OCI-LY1 (cell line): ENCODE measurements at regions not wholly inside any gene's neighbourhood (a gene's known extent, or its start where the extent isn't known, plus 50 kb on each side); places are given as distances from the start of the nearest gene placed in this dataset.

ENCODE experiments used
- H2AFZ ChIP-seq: fragments of 200-600 bp; sonication (generic), shearing (Covaris generic); 2 replicates; pipeline ENCODE4 v1.6.0; 2014; ENCODE audit warnings: antibody characterized with exemption, mild to moderate bottlenecking, low read length
- H3F3A ChIP-seq: fragments of 200-600 bp; sonication (generic), shearing (Covaris generic); 2 replicates; pipeline ENCODE4 v1.6.0; 2014; ENCODE audit warnings: mild to moderate bottlenecking, antibody characterized with exemption, low read length, moderate library complexity; ENCODE audit not compliant: insufficient read depth
- H3K27ac ChIP-seq: fragments of 200-600 bp; sonication (generic); 2 replicates; pipeline ENCODE4 v1.5.1; 2014; ENCODE audit warnings: low read length, mixed run types, mild to moderate bottlenecking, low read depth; ENCODE audit not compliant: poor library complexity, severe bottlenecking
- H3K27me3 ChIP-seq: fragments of 200-600 bp; sonication (generic); 2 replicates; pipeline ENCODE4 v1.6.0; 2014; ENCODE audit warnings: antibody characterized with exemption, mild to moderate bottlenecking, low read length, moderate library complexity; ENCODE audit not compliant: insufficient read depth
- H3K36me3 ChIP-seq: fragments of 200-600 bp; sonication (generic); 2 replicates; pipeline ENCODE4 v1.6.1; 2014; ENCODE audit warnings: mild to moderate bottlenecking, antibody characterized with exemption, low read length, moderate library complexity, mixed read lengths; ENCODE audit not compliant: insufficient read depth
- H3K4me1 ChIP-seq: fragments of 200-600 bp; sonication (generic); 2 replicates; pipeline ENCODE4 v1.5.1; 2014; ENCODE audit warnings: mild to moderate bottlenecking, low read length, moderate library complexity; ENCODE audit not compliant: insufficient read depth, severe bottlenecking
- H3K4me2 ChIP-seq: fragments of 200-600 bp; sonication (generic), shearing (Covaris generic); 2 replicates; pipeline ENCODE4 v1.6.1; 2014; ENCODE audit warnings: low read length
- H3K4me3 ChIP-seq: fragments of 200-600 bp; sonication (generic); 2 replicates; pipeline ENCODE4 v1.5.1; 2014; ENCODE audit warnings: low read length, low read depth, mild to moderate bottlenecking, mixed read lengths; ENCODE audit not compliant: poor library complexity, severe bottlenecking
- H3K79me2 ChIP-seq: fragments of 200-600 bp; shearing (Covaris generic); 2 replicates; pipeline ENCODE4 v1.6.1; 2016; ENCODE audit warnings: mixed run types, low read length, mixed read lengths; ENCODE audit not compliant: insufficient read depth
- H3K9ac ChIP-seq: fragments of 200-600 bp; sonication (generic), shearing (Covaris generic); 2 replicates; pipeline ENCODE4 v1.6.1; 2014; ENCODE audit warnings: mild to moderate bottlenecking, low read length, mixed read lengths
- H3K9me2 ChIP-seq: fragments of 200-600 bp; sonication (generic), shearing (Covaris generic); 2 replicates; pipeline ENCODE4 v1.6.1; 2014; ENCODE audit warnings: low read depth, mild to moderate bottlenecking, low read length, mixed read lengths
- H3K9me3 ChIP-seq: fragments of 200-600 bp; shearing (Covaris generic); 2 replicates; pipeline ENCODE4 v1.6.1; 2014; ENCODE audit warnings: low read length, mixed read lengths
- H4K20me1 ChIP-seq: fragments of 200-600 bp; sonication (generic), shearing (Covaris generic); 2 replicates; pipeline ENCODE4 v1.6.0; 2016; ENCODE audit warnings: mild to moderate bottlenecking, low read length; ENCODE audit not compliant: insufficient read depth
- CTCF ChIP-seq: fragments of 200-600 bp; sonication (generic), shearing (Covaris generic); IDR thresholded peaks from 2 replicates; pipeline ENCODE4 v1.5.1; 2017; ENCODE audit warnings: mild to moderate bottlenecking, antibody characterized with exemption, low read length, moderate library complexity, mixed read lengths
- EZH2 ChIP-seq: fragments of 200-600 bp; sonication (generic), shearing (Covaris generic); IDR thresholded peaks from 2 replicates; pipeline ENCODE4 v1.8.0; 2017; ENCODE audit warnings: borderline replicate concordance, mixed run types, mild to moderate bottlenecking, antibody characterized with exemption, low read length, moderate library complexity, mixed read lengths

DNA sequence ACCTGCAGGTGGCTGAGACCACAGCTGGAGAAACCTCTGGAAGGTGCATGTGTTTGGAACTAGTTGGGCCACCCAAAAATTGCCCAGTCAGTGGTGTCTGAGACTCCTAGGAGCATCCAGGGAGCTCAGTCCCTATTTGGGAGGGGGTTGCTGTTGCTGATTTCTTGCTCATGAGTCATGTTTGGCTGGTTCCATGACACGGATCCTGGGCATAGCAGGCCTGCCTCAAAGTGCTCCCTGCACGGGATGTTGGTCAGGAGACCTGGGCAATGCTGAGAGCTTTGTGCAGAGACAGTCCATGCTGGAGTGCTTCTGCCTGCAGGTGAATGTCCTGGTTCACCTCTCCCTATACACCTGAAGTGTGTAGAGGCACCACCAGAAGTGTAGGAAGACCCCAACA, 194.2 kb downstream of the GLI2 start:
- no peak overlapping the region for H3K9ac ChIP-seq
- no peak overlapping the region for H3K27ac ChIP-seq
- no peak overlapping the region for H2AFZ ChIP-seq
- H4K20me1 ChIP-seq: no peaks in the 10 kb centered on the region
- H3K4me2 ChIP-seq: no peak overlapping the region
- H3K9me2 ChIP-seq: no peaks in the 10 kb centered on the region
- H3K4me1 ChIP-seq: no peaks in the 10 kb centered on the region
- H3K27me3 ChIP-seq: no peaks in the 10 kb centered on the region; the same call in 1 of the 2 replicates
- no peak overlapping the region for H3K4me3 ChIP-seq
- no peaks in the 10 kb centered on the region for H3K79me2 ChIP-seq
- no peaks in the 10 kb centered on the region for H3K9me3 ChIP-seq
- no peaks in the 10 kb centered on the region for H3K36me3 ChIP-seq
- H3F3A ChIP-seq: no peaks in the 10 kb centered on the region
- TF ChIP-seq EZH2: no peak
- TF ChIP-seq CTCF: no peak

GRCh38 chr2:120930236-120930635, 194.6 kb downstream of the GLI2 start:
- no peaks in the 10 kb centered on the region; the same call in 1 of the 2 replicates for H3K27me3 ChIP-seq
- H3K9ac ChIP-seq: no peak overlapping the region
- no peak overlapping the region for H2AFZ ChIP-seq
- H3K79me2 ChIP-seq: no peaks in the 10 kb centered on the region
- H3K9me3 ChIP-seq: no peaks in the 10 kb centered on the region
- TF ChIP-seq EZH2: no peak
- no peak for TF ChIP-seq CTCF
- no peak overlapping the region for H3K27ac ChIP-seq
- H3K9me2 ChIP-seq: no peaks in the 10 kb centered on the region
- H4K20me1 ChIP-seq: no peaks in the 10 kb centered on the region
- H3K4me2 ChIP-seq: no peak overlapping the region
- no peaks in the 10 kb centered on the region for H3K36me3 ChIP-seq
- H3F3A ChIP-seq: no peaks in the 10 kb centered on the region
- H3K4me3 ChIP-seq: no peak overlapping the region
- no peaks in the 10 kb centered on the region for H3K4me1 ChIP-seq

DNA sequence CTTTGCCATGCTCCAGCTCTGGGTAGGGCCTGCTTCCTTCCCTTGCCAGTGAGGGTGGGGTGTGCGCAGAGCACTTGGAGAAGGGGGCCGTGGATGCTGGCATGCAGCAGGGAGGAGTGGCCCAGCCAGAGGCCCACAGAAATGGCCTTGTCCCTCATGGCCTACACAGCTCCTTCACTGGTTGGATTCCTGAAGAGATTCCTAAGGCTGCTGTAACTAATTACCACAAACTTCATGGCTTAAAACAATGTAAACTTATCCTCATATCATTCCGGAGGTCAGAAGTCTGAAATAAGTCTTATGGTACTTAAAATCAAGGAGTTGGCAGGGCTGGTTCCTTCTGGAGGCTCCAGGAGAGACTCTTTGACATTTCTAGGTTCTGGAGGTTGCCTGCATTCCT, 195.2 kb downstream of the GLI2 start:
- Histone ChIP-seq H3K4me2 (no peak overlapping the region), H3K36me3 (no peaks in the 10 kb centered on the region), H3K27ac (no peak overlapping the region), H3K4me3 (no peak overlapping the region), H3K9me2 (no peaks in the 10 kb centered on the region), H4K20me1 (no peaks in the 10 kb centered on the region), H3K9ac (no peak overlapping the region), H3K9me3 (no peaks in the 10 kb centered on the region), H3K79me2 (no peaks in the 10 kb centered on the region), H3K27me3 (no peaks in the 10 kb centered on the region; the same call in 1 of the 2 replicates), H2AFZ (no peak overlapping the region), H3K4me1 (no peaks in the 10 kb centered on the region), H3F3A (no peaks in the 10 kb centered on the region)
- TF ChIP-seq CTCF (no peak), EZH2 (no peak)
